Heart left ventricle (tissue), 16 donors: ENCODE measurements at regions not wholly inside any gene's neighbourhood (a gene's known extent, or its start where the extent isn't known, plus 50 kb on each side); places are given as distances from the start of the nearest gene placed in this dataset.

Experiments used
- ATAC-seq, 4 donors: fragments of 200-7000 bp; cut with Tn5 transposase; one replicate each; pipeline ENCODE4 v1.9.1; 2020 to 2022; ENCODE audit warnings: moderate library complexity in 4 of 4, mild to moderate bottlenecking in 3 of 4, moderate number of reproducible peaks in 1 of 4
- DNase-seq, 5 donors: peaks; one replicate each; pipeline ENCODE4 v3.0.0-alpha.2; 2020
- H3K27ac ChIP-seq, 12 donors: fragments of 200-600 bp; sonication (generic) in 4 of 12; one replicate each; pipeline versions ENCODE4 v1.5.0 to v1.8.0; 2016 to 2022; ENCODE audit warnings: mild to moderate bottlenecking in 2 of 12
- H3K27me3 ChIP-seq, 9 donors: fragments of 200-600 bp; sonication (generic) in 2 of 9; one replicate each; pipeline versions ENCODE4 v1.5.1 to v1.8.0; 2016 to 2022; ENCODE audit warnings: mild to moderate bottlenecking in 3 of 9
- H3K36me3 ChIP-seq, 9 donors: fragments of 200-600 bp; sonication (generic) in 2 of 9; one replicate each; pipeline versions ENCODE4 v1.5.0 to v1.8.0; 2018 to 2022; ENCODE audit warnings: mild to moderate bottlenecking in 2 of 9
- H3K4me1 ChIP-seq, 12 donors: fragments of 200-600 bp; sonication (generic) in 4 of 12; one replicate each; pipeline versions ENCODE4 v1.5.0 to v1.8.0; 2016 to 2022; ENCODE audit warnings: mild to moderate bottlenecking in 3 of 12
- H3K4me3 ChIP-seq, 12 donors: fragments of 200-600 bp; sonication (generic) in 4 of 12; one replicate each; pipeline versions ENCODE4 v1.5.0 to v1.8.0; 2017 to 2022; ENCODE audit warnings: mild to moderate bottlenecking in 9 of 12, moderate library complexity in 4 of 12
- H3K9me3 ChIP-seq, 12 donors: fragments of 200-600 bp; sonication (generic) in 4 of 12; one replicate each; pipeline versions ENCODE4 v1.5.0 to v1.8.0; 2016 to 2022; ENCODE audit warnings: mild to moderate bottlenecking in 1 of 12
- CTCF ChIP-seq, 12 donors: fragments of 200-600 bp; sonication (generic) in 4 of 12; IDR thresholded peaks; one replicate each; pipeline versions ENCODE4 v1.5.0 to v1.8.0; 2018 to 2022; ENCODE audit warnings: antibody characterized with exemption in 12 of 12, mild to moderate bottlenecking in 5 of 12
- POLR2A ChIP-seq, 2 donors: fragments of 450-650 bp; IDR thresholded peaks; one replicate each; pipeline ENCODE4 v1.6.1; 2017; ENCODE audit warnings: antibody characterized with exemption in 2 of 2, mild to moderate bottlenecking in 2 of 2, moderate library complexity in 2 of 2
- WGBS, 4 donors: extraction: QIAGEN DNeasy Blood & Tissue Kit in 2 of 4; methylation state at CpG; one replicate each; pipeline versions ENCODE4 v1.1.5 to v1.1.7; 2013 to 2018; 5-methylcytosine and 5-hydroxymethylcytosine counted together
- intact Hi-C, 10 donors: fragments of 100-400 bp; cut with DNase I; formaldehyde crosslinking; loops; one replicate each; pipeline versions ENCODE4 v1.11.1 to v1.14.2; 2022
- donor health status: ischemic (EF 13 %, LVEDD 7.1; RV severe dilation, severe dysfunction).
- donor health status: healthy with polysubstance abuse.
- donor health status: DM: no; HTN: yes; CAD: no.
- donor health status: DM: no; HTN: no; CAD: no.
- donor health status: ischemic (EF 25% LVEDD 6.9; RV normal size, moderate dysfunction).
- donor health status: ischemic (EF 25% LVEDD 5.7; RV mildly dilated, moderate dysfunction).
- donor health status: healthy.
- donor health status: DM: yes; HTN: yes; CAD: no.
- donor health status: ischemic (EF 35%, LVEDD 5.7; RV mildly dilated, moderate dysfunction).
- donor health status: nonischemic (EF 11% LVEDD 7.7; RV severe dilation, severe dysfunction).
- donor health status: DM: yes; HTN: yes; CAD: no.
- donor health status: PGD.
- donor health status: ischemic (EF 29% LVEDD 5.4; RV normal size, mild dysfunction).
- donor health status: nonischemic (EF 23%, LVEDD 6.1; RV moderate dilation, normal function).

- Histone ChIP-seq H3K27ac (no peak overlapping the region), H3K27me3 (peaks cover 0 to 14% (median 0%) of the 10 kb centered on the region in 9 donors), H3K4me3 (no peak overlapping the region), H3K36me3 (no peaks in the 10 kb centered on the region), H3K4me1 (no peaks in the 10 kb centered on the region), H3K9me3 (no peaks in the 10 kb centered on the region)
- WGBS, 4 donors, result 83 to 86% (median 84%) methylated on average over 7 of the region's 7 CpGs
- intact Hi-C loops, result no loop called here
- ATAC-seq, result no peak
- no peak for DNase-seq
- TF ChIP-seq CTCF (IDR thresholded peaks at IDR 0.05) (no peak), POLR2A (IDR thresholded peaks at IDR 0.05) (no peak)
Observed at GRCh38 chr12:107291018-107291417, 197.7 kb upstream of the CRY1 start.

DNA sequence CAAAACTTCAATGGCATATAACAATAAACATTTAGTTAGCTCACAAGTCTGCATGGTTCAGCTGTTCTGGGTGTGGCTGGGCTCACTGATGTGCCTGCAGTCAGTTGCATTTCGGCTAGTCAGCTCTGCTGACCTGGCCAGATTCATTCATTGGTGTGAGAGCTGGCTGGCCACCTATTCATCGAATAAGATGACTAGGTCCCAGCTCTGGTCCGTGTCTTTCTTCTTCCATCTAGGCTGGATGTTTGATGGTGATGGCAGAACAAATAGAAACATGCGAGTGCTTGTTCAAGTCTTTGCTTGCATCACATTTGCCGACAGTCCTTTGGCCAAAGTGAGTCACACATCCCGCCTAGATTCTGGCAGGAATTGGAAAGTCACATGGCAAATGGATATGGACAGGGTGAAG, 203.3 kb upstream of the CRY1 start:
- H3K4me3 ChIP-seq, result no peak overlapping the region
- no peak for ATAC-seq
- 75 to 86% (median 82%) methylated on average over 6 of the region's 6 CpGs for WGBS, 4 donors
- intact Hi-C loops, result no loop called here
- H3K36me3 ChIP-seq, result no peaks in the 10 kb centered on the region
- H3K27me3 ChIP-seq, result peaks cover 0 to 4% (median 0%) of the 10 kb centered on the region in 9 donors
- TF ChIP-seq POLR2A (IDR thresholded peaks at IDR 0.05) (no peak), CTCF (IDR thresholded peaks at IDR 0.05) (no peak)
- H3K9me3 ChIP-seq, result no peaks in the 10 kb centered on the region
- no peaks in the 10 kb centered on the region for H3K4me1 ChIP-seq
- DNase-seq, result no peak
- no peak overlapping the region for H3K27ac ChIP-seq

DNA sequence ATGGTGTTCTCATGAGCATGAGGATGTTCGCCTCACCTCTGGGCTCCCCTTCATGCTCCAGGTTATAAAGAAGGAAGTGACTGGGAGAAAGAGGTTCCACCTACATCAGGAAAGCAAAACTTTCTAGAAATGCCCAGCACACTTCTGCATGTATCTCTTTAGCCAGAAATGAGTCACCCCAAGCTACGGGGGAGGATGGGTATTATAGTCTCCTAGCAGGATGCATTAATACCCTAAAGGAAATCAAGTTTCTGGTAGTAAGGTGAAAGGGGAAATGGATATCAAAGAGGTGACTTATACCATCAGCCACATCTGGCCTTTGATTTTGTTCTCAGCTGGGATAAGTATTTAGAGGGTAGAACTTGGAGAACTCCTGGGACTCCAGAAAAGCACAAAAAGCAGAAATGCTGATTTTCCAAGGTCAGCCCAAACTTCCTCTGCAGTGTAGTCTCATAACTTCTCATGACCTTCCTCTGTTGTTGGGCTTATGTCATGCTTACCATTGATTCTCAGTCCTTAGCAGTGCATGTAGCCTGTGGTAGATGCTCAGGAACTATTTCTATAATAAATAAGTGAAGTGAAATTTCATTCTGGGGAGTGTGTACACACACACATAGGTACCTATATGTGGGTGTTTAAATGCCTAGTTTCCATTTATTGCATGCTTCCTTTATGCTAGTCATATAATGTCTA, 209.4 kb upstream of the CRY1 start:
- Histone ChIP-seq H3K36me3 (no peaks in the 10 kb centered on the region), H3K4me3 (no peak overlapping the region), H3K9me3 (no peaks in the 10 kb centered on the region), H3K27me3 (peaks cover 0 to 17% (median 0%) of the 10 kb centered on the region in 9 donors), H3K27ac (no peak overlapping the region), H3K4me1 (no peaks in the 10 kb centered on the region)
- DNase-seq (no peak), ATAC-seq (no peak)
- intact Hi-C loops, result no loop called here
- 58 to 76% (median 69%) methylated on average over 2 of the region's 2 CpGs for WGBS, 4 donors
- TF ChIP-seq CTCF (IDR thresholded peaks at IDR 0.05) (no peak), POLR2A (IDR thresholded peaks at IDR 0.05) (no peak)

DNA sequence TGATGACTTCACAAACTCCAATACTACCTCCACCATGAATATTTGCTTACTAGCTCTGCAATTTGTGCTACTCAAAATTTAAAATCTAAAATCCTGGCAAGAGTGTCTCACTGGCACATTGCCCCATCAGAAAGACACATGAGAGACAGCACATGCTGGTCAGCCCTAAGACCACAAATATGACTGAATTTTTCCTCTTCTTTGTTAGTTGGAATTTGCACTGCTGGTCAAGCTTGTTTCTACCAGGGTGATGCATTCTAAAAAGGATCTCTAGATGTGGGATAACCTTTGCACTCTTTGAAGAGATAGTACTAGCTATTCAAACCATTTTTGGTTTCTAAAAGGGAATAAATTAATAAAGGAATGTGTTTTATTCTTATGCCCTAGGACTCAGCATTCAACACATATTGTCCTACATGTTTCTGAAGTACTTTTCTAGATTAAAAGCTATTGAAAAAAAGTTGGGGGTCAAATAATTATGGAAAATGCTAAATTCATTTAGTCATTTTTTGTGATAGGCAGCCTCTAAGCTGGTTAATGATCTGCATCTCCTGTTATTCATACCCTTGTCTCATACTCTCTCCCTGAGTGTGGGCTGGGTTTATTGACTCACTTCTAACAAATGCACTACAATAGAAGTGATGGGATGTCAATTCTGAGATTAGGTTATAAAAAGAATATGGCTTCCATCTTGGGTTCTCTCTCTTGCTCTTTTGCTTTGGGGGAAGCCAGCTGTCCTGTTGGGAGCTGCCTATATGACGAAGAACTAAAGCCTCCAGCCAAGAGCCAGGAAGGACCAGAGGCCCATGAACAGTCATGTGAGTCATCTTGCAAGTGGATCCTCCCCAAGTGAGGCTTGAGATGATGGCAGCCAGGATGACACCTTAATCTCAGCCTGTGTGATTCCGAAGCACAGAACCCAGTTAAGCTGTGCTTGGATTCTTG, 211.5 kb upstream of the CRY1 start:
- Histone ChIP-seq H3K4me3 (no peak overlapping the region), H3K4me1 (no peaks in the 10 kb centered on the region), H3K27ac (no peak overlapping the region), H3K36me3 (no peaks in the 10 kb centered on the region), H3K9me3 (no peaks in the 10 kb centered on the region), H3K27me3 (peaks cover 0 to 31% (median 0%) of the 10 kb centered on the region in 9 donors)
- WGBS, 4 donors, result 68 to 76% (median 73%) methylated on average over 2 of the region's 2 CpGs
- intact Hi-C loops, result no loop called here
- DNase-seq, result no peak
- ATAC-seq, result no peak
- TF ChIP-seq POLR2A (IDR thresholded peaks at IDR 0.05) (no peak), CTCF (IDR thresholded peaks at IDR 0.05) (no peak)
